Iris pigment epithelial cell (primary cell): ENCODE measurements at regions not wholly inside any gene's neighbourhood (a gene's known extent, or its start where the extent isn't known, plus 50 kb on each side); places are given as distances from the start of the nearest gene placed in this dataset.
A peak's percentile ranks its signal among the peaks of the same experiment; 100 is the strongest.

Source experiments
- DNase-seq: peaks from one replicate; pipeline ENCODE4 v3.0.0-alpha.2; 2011; ENCODE audit warnings: low read depth

DNA sequence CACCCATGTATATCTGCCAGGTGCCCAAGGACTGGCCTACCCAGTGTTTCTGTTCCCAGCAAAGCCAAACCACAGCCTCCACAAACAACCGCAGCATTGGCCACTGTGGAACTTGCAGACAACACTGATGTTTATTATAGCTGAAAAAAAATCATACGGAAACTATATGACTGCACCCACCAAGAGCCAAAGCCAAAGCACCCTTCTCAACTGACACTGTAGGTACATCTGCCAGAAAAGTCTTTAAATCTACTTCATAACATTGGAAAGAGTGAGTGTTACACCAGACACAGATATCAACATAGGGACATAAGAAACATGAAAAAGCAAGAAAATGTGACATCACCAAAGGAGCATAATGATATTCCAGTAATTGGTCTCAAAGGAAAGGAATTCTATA is 428.0 kb downstream of the PSAT1 start:
- DNase-seq = no peak

DNA sequence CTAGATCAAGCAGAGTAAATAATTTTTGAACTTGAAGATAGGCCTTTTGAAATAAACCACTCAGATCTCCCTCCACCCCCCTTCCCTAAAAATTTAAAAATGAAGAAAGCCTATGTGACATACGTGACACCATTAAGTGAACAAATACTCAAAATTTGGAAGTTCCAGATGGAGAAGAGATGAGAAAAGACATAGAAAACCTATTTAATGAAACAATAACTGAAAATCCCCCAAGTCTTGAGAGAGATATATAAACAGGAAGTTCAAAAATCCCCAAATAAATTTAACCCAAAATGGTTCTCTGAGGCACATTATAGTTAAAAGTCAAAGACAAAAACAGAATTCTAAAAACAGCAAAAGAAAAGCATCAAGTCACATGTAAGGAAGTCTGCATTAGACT is 428.6 kb downstream of the PSAT1 start:
- DNase-seq = no peak

DNA sequence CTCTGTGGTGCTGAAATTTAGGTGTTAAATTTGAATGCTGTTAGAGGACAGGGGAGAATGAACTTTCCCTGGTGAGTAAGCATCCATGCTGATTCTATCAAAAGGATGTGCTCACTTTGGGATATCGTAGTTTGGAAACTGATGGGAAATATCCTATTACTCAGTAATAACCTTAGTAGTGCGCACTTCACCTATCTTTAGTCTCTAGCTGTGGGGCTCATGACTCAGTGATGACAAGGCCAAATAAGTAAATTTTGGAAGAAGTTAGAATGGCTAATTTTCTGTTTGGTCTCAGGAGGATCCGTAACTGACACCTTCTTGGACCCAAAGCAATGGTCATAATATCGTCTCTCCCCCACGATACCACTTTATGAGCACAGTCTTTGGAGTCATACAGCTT is 448.4 kb downstream of the PSAT1 start:
- no peak for DNase-seq

DNA sequence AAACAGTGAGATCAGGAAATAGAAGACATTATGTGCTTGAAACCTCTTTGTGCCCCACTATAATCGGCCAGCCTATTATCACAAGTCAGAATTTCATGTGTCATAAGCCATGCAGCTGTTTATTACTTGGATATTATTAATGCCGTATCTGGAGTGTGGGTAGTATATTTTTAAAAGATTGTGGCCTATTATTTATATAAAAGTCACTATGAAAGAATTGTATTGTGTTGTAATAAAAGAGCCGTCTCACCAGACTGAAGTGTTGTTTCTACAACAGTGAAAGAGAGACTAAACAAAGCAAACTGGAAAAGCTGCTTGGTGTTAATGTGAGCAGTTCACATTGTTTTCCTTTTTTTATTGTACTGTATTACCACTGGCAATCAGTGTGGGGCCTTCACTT is 449.1 kb downstream of the PSAT1 start:
- DNase-seq = no peak

DNA sequence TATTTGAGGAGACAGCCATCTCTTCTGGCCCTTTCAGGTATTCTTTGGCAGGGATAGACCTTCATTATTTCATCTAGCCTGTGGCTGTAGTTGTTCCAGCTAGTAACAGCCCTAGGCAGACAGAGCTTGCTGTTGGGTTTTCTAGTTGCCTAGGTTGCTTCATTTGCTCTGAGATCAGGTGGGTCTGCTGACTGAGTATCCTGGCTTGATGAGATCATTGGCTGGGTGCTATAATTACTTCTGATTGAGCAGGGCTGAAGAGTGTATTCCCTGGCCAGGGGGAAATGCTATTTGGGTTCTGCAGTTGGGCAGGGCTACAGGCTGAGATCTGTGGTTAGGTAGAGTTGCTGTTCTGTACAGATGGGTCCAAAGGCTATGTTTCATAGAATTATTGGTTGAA is 456.1 kb downstream of the PSAT1 start:
- DNase-seq = no peak

DNA sequence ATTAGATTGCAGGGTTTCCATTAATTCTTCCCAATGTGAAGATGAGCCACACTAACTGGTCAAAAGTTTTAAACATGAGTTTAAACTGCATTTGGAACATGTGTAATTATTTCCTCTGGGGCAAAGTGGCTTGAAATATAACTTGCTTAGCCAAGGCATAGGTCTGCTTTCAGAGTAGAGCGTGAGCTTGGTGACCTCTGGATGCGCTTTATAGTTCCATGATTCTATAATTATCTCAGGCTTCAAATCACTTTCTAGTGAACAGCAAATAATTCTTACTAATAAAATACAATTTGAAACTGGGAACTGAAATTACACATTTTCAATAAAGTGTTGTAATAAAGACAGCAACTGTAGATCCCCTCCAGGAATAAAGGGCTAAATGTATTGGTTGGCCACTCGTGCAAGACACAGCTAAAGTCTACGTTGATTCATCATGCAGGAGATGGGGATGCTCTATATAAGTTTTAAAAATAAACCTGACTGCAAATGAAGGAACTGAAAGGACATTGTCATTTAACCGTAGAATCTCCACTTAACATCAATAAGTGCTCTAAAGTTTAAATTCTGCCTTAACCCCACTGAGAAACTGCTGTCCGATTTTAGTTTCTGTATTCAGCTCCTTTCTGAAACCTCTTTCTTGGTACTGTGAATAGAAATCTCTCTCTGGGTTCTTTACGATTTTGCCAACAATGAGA is 460.0 kb downstream of the PSAT1 start:
- DNase-seq = no peak

DNA sequence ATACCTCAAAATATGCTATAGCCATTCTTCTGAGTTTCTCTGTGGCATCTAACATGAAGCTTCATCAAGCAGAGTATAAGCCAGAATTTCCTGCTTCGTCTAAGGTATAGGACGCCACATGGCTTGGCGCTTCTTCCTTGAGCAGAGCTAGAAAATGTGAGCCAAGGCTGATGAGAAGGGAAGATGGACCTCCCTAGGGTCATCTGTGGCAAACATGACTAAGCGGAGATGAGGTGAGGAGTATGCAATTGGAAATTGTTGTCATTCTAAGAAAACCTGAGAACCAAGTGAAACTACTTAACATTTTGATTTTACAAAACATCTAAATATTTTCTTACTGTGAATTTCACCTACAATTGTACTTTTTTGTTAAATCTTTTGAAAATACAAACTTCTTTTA is 466.5 kb downstream of the PSAT1 start:
- no peak for DNase-seq

DNA sequence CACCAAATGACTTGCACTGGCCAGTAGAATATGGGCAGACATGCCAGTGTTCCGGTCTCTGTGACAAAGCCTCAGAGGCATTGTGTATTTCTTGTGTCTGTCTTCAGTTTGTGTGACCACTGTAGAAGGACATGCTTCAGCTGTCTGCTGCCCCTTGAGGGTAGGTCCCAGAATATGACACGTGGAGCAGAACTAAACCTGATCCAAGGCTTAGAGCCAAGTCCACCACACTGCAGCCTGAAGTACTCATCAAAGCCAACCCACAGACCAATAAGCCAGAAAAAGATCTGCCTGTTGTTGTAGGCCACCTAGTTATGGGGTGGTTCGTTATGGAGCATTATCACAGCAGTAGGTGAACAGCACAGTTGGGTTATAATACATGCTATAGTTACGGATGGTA is 468.9 kb downstream of the PSAT1 start:
- DNase-seq = no peak

DNA sequence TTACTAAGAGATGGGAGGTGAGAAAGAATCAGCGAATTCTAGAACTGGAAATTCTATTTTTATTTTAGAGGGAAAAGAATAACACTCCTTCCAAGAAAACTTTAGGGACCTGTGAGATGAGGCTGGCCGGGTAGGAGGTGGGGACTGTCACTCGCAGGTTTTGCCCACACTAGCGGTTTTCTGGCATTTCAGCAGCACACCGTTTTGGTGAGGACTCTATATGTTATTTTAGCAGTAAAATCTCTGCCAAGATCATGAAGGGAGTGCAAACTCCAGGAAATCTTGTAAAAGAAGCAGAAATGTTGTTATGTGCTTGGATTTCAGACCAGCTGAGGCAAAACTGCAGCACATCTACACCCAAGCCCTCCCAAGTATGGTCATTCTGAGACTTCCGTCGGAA is 470.6 kb downstream of the PSAT1 start:
- no peak for DNase-seq

DNA sequence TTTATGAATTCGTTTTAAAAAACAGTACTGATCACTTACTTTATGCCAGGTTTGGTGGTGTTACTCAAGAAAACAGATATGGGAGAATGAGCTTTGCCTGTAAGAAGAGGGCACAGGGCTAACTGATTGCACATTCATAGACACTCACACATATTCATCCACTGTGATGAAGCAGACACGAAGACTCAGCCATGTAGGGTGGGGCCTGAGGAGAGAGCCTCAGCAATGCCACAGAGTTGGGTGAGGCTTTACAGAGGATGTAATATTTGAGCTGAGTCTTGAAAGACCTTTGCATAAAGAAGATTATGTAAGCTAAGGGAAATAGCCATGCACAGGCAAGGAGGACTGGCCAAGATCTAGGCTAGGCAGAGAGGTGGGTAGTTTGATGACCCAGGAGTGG is 472.8 kb downstream of the PSAT1 start:
- DNase-seq = no peak

DNA sequence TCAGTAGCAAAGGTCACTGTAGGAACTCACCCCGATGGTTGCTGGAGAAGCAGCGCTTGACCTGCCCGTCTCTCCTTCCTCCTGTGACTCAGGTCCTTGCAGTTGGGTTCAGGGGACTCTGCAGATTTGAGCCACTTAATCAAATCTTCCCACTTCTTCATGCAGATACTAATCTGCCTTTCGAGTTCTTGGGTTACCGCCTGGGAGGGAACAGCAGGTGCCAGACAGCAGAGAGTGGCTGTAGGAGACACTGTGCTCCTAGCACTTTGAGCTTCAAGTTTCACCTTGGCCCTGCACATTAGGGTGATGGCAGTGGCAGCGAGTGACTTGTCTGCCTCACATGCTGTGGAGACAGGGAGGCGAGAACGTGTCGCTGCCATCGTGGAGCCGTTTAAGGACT is 478.3 kb downstream of the PSAT1 start:
- no peak for DNase-seq

DNA sequence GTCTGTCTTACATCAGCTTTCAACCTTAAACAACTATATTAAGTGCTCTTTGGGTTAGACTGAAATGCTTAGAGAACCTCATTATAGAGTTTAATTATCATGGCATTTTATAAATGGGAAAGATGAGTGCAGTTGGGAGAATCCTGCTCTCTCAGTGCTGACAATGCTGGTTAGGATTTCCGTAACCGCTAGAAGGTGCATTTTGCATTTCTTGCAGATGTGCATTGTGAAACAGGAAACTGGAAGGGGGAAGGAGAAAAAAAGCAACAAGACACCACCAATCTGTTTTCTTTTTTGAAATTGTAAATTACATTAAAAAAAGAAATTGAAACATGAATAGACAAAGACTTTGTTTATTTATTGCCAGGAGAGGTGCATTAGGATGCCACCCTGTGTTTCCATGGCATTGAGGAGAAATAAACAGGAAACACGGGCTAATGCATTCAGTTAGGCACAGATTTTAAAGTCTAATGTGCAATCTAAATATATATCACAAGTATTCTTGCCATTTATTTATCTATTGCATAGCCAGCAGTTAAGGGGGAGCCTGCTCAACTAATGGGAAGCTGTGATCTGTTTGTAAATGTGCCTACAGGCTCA is 478.9 kb downstream of the PSAT1 start:
- no peak for DNase-seq

DNA sequence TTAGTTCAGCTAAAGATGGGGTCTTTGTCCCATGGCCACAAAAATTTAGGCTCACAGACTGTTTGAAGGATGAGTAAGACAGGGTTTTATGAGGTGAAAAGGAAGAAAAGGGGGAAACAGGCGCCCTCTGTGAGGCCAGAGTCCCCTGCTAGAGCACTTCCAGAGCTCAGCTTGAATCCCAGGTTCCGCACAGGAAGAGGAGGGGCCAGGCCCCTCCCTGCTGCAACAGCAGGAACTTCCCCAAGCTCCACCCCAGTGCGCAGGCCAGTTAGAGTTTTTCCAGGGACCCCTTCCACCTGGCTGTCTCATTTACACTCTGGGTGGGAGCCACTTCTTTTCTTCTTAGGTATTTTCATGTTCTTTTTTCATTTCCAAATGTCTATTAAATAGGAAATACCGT is 480.8 kb downstream of the PSAT1 start:
- no peak for DNase-seq

DNA sequence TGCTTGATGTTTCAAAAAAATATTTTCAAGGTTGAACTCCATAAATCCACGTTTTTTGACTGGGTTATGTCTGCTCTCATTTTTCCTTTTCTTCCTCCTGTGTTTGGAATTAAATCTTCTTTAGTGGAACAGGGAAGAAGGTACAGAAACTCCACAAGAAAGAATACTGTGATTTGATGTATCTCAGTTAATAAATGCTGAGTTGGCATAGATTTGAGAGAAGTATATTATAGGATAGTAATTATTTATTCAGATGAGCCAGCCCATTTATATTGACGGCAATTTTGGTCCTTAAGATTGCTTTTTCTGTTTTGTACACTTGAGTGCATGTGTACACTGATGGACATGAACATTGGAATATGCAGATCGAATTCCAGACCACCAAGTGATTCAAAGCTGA is 481.4 kb downstream of the PSAT1 start:
- DNase-seq = no peak

DNA sequence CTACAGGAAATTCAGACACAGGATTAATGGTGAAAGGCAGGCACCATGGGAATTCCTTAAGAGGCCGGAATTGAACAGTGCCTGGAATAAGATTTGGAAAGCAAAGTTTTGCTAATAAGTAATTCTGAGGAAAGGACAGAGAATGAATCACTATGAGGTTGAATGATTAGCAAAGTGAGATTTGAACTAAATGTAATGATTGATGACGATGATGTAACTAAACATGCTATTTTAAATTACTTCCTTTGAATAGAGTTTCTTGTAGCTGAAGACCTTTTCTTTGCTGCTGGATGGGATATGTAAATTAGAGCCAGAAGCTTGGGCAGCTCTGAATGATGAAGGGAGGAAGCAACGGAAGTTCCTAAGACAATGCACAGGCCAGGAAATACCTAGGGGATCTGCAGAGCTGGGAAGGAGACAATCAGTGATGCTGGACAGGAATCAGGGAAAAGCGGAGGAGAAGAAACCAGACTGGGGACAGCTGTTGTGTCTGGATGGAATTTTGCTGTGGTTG is 482.0 kb downstream of the PSAT1 start:
- DNase-seq = no peak

DNA sequence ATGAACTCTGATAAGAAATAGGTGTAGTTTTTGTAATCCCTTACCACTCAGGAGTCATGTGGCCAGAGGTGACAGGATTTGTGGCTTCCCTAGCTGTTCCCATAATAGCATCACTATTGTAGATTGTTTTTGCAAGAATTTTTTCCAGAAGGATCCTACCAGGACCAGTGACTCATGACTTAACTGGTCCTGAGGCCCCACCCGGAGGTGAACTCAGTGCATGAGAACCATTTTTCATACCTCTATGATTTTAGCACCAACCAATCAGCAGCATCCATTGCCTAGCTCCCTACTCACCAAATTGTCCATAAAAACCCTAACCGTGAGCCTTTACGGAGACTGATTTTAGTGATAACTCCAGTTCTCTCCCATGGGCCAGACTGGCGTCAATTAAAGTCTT is 484.8 kb downstream of the PSAT1 start:
- DNase-seq = no peak

DNA sequence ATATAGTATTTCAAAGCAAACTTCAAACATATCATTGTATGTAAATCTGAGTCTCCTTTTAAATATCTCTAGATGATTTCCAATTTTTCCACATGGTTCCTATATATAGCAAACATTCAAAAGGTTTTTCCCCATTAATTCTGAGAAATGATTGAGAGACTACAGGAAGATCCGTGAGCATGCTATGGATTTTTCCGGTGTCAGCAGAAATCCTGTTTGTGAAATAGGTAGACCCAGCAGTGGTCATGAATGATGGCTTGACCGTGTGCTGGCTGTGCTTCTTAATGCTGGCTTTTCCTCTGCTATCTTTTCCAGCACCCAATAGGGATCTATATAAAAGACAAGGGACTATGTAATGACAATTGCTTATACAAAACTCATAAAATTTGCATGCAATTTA is 485.3 kb downstream of the PSAT1 start:
- DNase-seq = no peak

DNA sequence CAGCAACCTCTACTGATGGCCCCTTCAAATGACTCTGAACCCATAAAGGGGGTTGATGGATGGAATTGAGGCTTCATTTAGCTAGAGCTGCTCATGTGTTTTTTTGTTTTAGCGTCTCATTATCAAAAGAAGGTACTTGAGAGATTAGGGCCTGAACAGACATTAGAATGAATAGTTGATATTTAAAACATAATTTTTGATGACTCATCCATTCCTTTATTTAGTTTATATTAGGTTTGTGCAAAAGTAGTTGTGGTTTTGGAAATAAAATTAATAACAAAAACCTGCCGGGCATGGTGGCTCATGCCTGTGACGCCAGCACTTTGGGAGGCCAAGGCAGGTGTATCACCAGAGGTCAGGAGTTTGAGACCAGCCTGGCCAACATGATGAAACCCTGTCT is 485.9 kb downstream of the PSAT1 start:
- DNase-seq = peak; percentile 41

DNA sequence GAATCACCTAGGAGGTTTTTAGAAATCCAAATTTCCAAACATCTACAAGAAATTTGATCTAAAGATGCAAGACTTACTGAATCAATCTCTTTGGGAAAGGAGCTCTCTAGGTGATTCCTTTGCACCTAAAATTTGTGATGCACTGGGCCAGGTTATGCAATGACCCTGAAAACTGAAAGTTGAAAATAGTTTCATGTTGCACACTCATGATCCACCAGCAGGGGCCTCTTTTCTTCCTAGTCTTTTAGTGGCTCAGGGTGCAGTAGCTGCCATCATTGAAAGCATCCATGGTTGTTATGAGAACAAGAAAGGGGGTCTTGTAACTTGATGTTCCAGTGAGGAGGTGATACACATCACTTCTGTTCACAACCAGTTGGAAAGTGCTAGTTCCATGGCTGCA is 486.8 kb downstream of the PSAT1 start:
- DNase-seq = no peak

DNA sequence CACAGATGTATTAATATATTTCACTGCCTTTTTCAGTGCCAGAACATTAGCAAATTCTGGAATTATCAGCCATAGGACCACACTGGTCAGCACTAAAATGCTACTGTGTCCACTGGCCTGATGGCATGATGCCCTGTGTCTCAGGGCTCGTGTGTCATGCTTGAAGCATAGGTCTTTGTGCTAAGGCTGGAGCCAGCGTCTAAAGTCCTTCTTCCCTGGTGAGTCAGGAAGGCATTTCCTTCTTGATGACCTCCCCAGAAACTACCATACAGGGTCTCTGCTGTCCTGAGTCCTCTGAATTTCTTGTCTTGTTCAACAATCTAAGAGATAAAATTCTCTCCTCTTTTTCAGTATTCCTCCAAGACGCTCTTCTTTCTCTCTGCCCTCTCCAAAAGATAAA is 489.9 kb downstream of the PSAT1 start:
- peak; percentile 63 for DNase-seq

DNA sequence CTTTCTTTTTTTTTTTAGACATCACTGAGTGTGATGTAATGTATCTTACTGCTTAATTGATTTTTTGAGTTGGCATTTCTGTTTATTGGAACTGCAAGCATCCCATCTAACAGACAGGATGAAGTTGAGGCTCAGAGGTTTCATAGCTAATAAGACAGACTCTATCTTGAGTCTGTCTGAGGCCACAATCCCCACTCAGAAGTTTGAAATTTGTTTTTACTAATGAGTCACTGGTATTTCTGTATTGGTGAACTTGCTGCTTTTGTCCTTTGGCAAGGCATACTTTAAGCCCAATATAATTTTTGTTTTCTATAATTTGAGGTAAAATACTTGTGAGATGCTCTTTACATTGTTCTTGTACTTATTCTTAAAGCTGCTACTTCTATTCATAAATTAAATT is 491.2 kb downstream of the PSAT1 start:
- peak; percentile 61 for DNase-seq

DNA sequence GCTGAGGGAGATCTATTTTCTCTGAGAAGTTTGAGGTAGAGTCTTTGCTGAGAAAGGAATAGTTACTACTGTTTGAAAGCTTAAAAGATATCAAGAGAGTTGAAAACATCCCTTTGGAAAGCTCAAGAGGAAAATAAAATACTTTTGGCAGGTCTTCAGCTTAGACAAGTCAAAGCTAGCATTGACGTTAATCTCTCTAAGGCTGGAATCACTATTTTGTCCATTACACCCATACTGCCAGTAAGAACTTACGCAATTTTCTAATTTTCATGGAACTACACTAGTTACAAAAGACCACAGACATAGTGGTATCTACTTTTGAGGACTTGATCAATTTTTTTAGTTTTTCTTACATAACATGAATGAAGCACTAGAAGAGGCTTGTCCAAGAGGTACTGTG is 494.9 kb downstream of the PSAT1 start:
- DNase-seq = no peak

DNA sequence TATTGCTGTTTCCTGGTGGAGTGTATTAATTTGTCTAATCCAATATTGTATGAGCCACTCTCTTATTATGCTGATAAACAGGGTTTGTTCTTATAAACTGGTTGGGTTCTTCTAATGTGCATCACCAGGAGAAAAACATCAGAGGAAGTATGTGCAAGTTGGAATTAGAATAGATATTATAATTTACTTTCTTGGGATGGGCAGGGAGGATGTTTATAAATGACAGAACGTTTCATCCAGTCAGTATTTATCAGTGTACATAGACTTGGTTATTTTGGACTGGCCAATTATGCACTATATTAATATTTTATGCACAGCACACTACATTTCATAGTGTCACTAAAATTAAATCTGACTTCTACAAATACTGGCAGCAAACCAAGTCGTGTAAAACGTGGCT is 495.8 kb downstream of the PSAT1 start:
- no peak for DNase-seq

DNA sequence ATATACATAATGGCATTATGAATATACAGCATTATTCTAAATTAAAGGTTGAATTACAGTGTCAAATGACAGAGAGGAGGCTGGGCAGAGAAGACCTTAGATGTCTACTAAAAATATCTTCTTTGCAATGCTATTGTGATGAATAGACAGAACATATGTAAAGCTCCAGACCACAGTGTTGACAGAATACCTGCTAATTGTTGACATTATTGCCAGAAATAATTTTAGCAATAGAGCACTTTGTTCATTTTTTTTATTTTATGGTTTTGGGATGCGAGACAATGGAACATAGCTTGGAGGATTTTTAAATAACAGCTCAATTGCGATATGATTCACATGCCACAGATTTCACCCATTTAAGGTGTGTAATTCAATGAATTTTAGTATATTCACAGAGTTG is 508.8 kb downstream of the PSAT1 start:
- no peak for DNase-seq
